ENCODE measurements at regions not wholly inside any gene's neighbourhood (a gene's known extent, or its start where the extent isn't known, plus 50 kb on each side); places are given as distances from the start of the nearest gene placed in this dataset.

DNA sequence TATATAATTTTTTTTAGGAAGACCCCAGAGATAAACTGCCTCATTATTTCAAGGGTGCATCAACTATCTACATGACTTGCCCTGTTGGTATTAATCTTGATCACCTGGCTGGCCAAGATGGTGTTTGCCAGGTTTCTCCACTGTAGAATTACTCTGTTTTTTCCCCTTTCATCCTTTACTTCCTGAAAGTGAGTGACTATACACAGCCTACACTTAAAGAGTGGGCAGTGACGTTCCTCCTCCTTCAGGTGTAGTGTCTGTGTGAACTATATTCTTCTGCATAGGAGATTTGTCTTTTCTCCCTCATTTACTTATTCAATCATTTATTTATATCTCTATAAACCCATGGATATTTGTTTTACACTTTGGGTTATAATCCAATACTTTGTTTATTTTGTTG is 246.7 kb downstream of the IRF8 start:
- Histone ChIP-seq H3K4me3 (ENCODE audit: low read depth in 1 of 2, low read length in 1 of 2) (no peak overlapping the region), H3K27me3 (peaks cover 14% of the 10 kb centered on the region), H3K9me3 (no peaks in the 10 kb centered on the region), H3K36me3 (no peaks in the 10 kb centered on the region), H3K4me1 (ENCODE audit: control insufficient read depth in 1 of 2, insufficient read depth in 1 of 2, low read depth in 1 of 2, low read length in 1 of 2) (no peaks in the 10 kb centered on the region), H3K27ac (no peak overlapping the region)
- TF ChIP-seq, protein P1, sequence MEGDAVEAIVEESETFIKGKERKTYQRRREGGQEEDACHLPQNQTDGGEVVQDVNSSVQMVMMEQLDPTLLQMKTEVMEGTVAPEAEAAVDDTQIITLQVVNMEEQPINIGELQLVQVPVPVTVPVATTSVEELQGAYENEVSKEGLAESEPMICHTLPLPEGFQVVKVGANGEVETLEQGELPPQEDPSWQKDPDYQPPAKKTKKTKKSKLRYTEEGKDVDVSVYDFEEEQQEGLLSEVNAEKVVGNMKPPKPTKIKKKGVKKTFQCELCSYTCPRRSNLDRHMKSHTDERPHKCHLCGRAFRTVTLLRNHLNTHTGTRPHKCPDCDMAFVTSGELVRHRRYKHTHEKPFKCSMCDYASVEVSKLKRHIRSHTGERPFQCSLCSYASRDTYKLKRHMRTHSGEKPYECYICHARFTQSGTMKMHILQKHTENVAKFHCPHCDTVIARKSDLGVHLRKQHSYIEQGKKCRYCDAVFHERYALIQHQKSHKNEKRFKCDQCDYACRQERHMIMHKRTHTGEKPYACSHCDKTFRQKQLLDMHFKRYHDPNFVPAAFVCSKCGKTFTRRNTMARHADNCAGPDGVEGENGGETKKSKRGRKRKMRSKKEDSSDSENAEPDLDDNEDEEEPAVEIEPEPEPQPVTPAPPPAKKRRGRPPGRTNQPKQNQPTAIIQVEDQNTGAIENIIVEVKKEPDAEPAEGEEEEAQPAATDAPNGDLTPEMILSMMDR (IDR thresholded peaks at IDR 0.05), result no peak

DNA sequence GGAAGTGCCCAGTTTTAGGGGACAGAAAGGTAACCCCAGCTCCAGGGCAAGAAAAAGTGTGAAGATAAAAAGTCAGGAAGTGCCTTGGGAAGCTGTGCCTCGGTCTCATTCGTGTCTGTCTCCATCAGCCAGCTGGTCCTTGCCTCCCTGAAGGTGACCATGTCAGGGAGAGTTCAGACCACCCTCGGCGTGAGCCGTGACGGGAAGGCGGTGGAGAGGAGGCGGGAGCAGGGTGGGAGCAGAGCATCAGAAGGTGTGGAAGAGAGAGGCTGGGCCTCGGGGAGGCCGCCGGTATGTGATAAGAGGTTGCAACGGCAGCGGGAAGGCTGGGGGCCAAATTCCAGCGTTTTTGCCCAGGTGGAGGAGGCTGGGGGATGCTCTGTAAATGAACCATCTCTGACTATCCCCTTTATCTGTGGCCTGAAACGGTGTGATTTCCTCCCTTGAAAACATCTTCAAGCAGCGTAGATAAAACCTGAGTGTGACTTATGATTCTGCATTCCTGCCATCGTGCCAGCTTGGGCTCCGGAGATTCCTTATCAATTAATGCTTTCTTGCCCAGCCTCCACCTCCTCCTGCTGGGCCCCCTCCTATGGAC is 251.8 kb downstream of the IRF8 start:
- Histone ChIP-seq H3K4me3 (ENCODE audit: low read depth in 1 of 2, low read length in 1 of 2) (no peak overlapping the region), H3K27ac (no peak overlapping the region), H3K9me3 (no peaks in the 10 kb centered on the region), H3K27me3 (peaks cover 27% of the 10 kb centered on the region), H3K4me1 (ENCODE audit: control insufficient read depth in 1 of 2, insufficient read depth in 1 of 2, low read depth in 1 of 2, low read length in 1 of 2) (no peaks in the 10 kb centered on the region), H3K36me3 (no peaks in the 10 kb centered on the region)
- TF ChIP-seq, protein P1 (IDR thresholded peaks at IDR 0.05), result no peak

DNA sequence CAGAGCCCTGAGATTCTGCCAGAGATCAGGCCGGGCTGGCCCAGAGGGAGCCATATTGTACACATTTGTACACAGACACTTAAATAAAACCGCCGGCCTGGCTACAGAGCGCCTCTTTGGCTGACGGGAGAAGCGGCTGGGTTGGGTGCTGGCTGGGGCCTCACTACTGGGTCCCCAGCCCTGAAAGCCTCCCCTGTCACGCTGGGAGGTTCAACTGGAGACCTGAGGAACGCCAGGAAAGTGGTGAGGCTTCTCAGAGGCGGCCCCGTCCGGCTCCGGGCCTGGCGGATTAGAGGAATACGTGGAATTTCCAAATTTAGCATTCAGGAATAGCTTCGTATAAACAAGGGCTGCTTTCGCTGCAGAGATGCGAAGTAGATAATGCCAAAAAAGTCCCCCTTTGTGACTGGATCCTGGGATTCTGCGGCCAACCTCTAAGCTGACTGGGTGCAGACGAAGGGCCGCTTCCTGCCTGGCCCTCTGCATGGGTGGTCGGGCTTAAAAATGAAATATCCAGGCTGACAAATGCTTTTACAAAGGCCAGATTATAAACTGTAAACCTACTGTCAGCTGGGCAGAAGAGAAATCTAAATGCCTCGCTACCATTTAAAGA is 252.4 kb downstream of the IRF8 start:
- Histone ChIP-seq H3K27me3 (peaks cover 27% of the 10 kb centered on the region), H3K4me3 (ENCODE audit: low read depth in 1 of 2, low read length in 1 of 2) (no peak overlapping the region), H3K36me3 (no peaks in the 10 kb centered on the region), H3K9me3 (no peaks in the 10 kb centered on the region), H3K27ac (no peak overlapping the region), H3K4me1 (ENCODE audit: control insufficient read depth in 1 of 2, insufficient read depth in 1 of 2, low read depth in 1 of 2, low read length in 1 of 2) (no peaks in the 10 kb centered on the region)
- TF ChIP-seq, protein P1 (IDR thresholded peaks at IDR 0.05), result no peak

DNA sequence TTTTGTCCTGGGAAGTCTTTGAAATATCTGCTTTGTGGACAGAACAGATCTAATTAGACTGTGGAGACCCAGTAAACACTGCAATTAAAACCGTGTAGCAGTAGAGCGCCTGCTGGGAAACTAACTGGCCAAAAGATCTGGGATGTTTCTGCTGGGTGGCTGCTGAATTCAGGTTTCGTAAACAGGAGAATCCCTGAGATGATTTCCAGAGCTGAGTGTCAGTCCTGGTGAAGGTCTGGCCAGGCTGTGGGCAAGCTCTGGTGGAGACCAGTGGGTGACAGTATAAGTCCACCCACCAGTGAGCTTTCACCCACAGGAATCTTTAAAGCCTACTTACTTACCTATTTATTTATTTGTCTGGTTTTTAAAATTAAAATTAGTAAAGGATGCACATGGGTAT is 257.2 kb downstream of the IRF8 start:
- no peaks in the 10 kb centered on the region for H3K9me3 ChIP-seq
- H3K27me3 ChIP-seq, result peaks cover 34% of the 10 kb centered on the region
- H3K4me1 ChIP-seq (ENCODE audit: control insufficient read depth in 1 of 2, insufficient read depth in 1 of 2, low read depth in 1 of 2, low read length in 1 of 2), result no peaks in the 10 kb centered on the region
- H3K27ac ChIP-seq, result no peak overlapping the region
- H3K36me3 ChIP-seq, result no peaks in the 10 kb centered on the region
- H3K4me3 ChIP-seq (ENCODE audit: low read depth in 1 of 2, low read length in 1 of 2), result no peak overlapping the region
- TF ChIP-seq, protein P1 (IDR thresholded peaks at IDR 0.05), result no peak

DNA sequence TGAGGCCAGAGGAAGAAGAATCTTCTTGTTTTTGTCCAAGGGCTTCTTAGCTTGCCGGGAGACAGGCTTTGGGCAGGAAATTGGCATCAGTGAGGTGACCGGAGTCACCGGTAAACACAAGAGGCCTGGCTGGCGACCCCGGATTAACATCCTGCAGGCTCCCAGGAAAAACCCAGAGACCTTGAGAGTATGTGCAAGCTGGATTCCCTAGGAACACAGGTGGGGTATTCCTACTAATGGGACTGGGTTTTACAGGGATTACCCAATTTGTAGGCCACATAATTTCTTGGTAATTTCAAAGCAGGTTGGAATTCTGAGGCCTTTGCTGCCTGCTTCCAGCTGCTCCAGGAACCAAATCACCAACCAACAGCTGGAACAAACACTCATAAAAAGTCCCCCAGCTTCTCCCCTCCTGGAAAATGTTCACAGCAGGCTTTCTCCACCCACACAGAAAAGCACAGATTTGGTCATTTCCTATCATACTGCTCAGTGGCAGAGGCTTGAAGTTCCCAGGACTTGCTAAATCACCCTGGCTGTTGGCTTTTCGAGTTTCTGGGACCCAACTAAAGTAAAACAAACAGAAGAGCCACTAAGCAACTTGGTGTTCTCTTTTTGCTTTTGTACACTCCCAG is 258.8 kb downstream of the IRF8 start:
- TF ChIP-seq, protein P1 (IDR thresholded peaks at IDR 0.05), result no peak
- Histone ChIP-seq H3K4me3 (ENCODE audit: low read depth in 1 of 2, low read length in 1 of 2) (no peak overlapping the region), H3K9me3 (no peaks in the 10 kb centered on the region), H3K4me1 (ENCODE audit: control insufficient read depth in 1 of 2, insufficient read depth in 1 of 2, low read depth in 1 of 2, low read length in 1 of 2) (no peaks in the 10 kb centered on the region), H3K27me3 (peaks cover 34% of the 10 kb centered on the region), H3K36me3 (no peaks in the 10 kb centered on the region), H3K27ac (no peak overlapping the region)

Data from neutrophil (primary cell).